ENCODE measurements at regions not wholly inside any gene's neighbourhood (a gene's known extent, or its start where the extent isn't known, plus 50 kb on each side); places are given as distances from the start of the nearest gene placed in this dataset.

GRCh38 chr11:24068197-24068596, 428.7 kb upstream of the LUZP2 start:
- DNase-seq (ENCODE audit: low read depth) = no peak
- TF ChIP-seq CTCF (IDR thresholded peaks at IDR 0.05; ENCODE audit: control insufficient read depth, insufficient read depth, low read depth, low read length, missing control alignments) = no peak

GRCh38 chr11:24070435-24070834, 426.4 kb upstream of the LUZP2 start:
- TF ChIP-seq CTCF (IDR thresholded peaks at IDR 0.05; ENCODE audit: control insufficient read depth, insufficient read depth, low read depth, low read length, missing control alignments) = no peak
- no peak for DNase-seq (ENCODE audit: low read depth)
- no peak overlapping the region for H3K4me3 ChIP-seq (ENCODE audit: control insufficient read depth, low read depth, low read length)

More at GRCh38 chr11:24068197-24068596, 428.7 kb upstream of the LUZP2 start:
- no peak overlapping the region for H3K4me3 ChIP-seq (ENCODE audit: control insufficient read depth, low read depth, low read length)

DNA sequence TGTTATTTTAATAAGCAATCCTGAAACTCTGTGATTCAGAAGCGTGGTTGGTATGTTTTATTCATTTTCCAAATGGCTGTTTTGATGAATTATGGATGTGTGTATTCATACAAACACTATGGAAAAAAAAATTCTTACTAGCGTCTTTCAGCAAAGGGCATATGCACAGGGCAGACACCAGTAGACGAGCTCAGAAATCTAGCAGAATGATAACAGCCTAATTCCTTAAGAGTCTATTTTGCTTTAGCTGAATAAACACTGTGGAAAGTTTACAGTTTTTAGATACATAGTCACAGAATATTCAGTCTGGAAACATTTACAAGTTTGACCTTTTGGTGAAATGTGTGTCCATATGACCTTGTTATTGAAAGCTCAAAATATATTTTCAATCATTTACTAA, 418.8 kb upstream of the LUZP2 start:
- TF ChIP-seq CTCF (IDR thresholded peaks at IDR 0.05; ENCODE audit: control insufficient read depth, insufficient read depth, low read depth, low read length, missing control alignments) = no peak
- DNase-seq (ENCODE audit: low read depth) = no peak

DNA sequence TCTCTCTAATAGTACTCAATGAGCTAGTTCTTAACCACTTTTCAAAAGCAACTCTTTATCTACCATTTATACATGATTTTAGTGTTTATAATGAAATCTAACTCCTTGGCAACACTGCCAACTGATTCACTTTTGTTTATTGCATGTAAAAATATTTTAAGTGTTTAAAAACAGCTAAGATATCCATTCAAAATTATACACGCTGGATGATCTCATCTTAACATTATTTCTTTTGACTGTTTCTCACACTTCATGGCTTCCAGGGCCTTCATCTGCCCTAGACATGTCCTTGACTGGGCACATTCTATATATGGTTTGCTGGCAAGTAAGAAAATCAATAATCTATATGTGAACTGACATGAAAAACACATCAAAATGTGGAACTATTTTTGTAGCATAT, 414.6 kb upstream of the LUZP2 start:
- TF ChIP-seq CTCF (IDR thresholded peaks at IDR 0.05; ENCODE audit: control insufficient read depth, insufficient read depth, low read depth, low read length, missing control alignments) = no peak
- DNase-seq (ENCODE audit: low read depth) = no peak
- no peak overlapping the region for H3K4me3 ChIP-seq (ENCODE audit: control insufficient read depth, low read depth, low read length)

More for the DNA sequence above, 418.8 kb upstream of the LUZP2 start:
- no peak overlapping the region for H3K4me3 ChIP-seq (ENCODE audit: control insufficient read depth, low read depth, low read length)

DNA sequence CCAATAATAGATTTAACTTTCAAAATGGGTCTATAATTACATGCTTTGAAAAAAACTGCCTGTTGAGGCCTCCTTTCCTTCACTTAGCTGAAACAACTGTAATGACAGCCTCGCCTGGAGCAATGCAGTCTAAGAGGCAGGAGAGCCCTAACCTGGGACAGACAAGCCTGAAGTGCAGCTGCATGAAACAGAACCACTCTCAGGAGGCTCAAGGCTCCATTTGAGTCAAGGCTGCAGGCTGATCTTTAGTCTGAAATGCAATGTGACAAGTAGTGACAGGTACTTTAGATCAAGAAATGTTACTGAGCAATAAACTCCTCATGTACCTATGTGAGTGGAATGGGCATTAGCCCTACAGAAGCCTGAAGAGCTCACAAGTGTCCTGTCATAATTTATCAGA, 414.0 kb upstream of the LUZP2 start:
- TF ChIP-seq CTCF (IDR thresholded peaks at IDR 0.05; ENCODE audit: control insufficient read depth, insufficient read depth, low read depth, low read length, missing control alignments) = no peak
- DNase-seq (ENCODE audit: low read depth) = no peak

GRCh38 chr11:24084956-24085355, 411.9 kb upstream of the LUZP2 start:
- H3K4me3 ChIP-seq (ENCODE audit: control insufficient read depth, low read depth, low read length) = no peak overlapping the region
- no peak for DNase-seq (ENCODE audit: low read depth)
- no peak for TF ChIP-seq CTCF (IDR thresholded peaks at IDR 0.05; ENCODE audit: control insufficient read depth, insufficient read depth, low read depth, low read length, missing control alignments)

More for the DNA sequence above, 414.0 kb upstream of the LUZP2 start:
- no peak overlapping the region for H3K4me3 ChIP-seq (ENCODE audit: control insufficient read depth, low read depth, low read length)

DNA sequence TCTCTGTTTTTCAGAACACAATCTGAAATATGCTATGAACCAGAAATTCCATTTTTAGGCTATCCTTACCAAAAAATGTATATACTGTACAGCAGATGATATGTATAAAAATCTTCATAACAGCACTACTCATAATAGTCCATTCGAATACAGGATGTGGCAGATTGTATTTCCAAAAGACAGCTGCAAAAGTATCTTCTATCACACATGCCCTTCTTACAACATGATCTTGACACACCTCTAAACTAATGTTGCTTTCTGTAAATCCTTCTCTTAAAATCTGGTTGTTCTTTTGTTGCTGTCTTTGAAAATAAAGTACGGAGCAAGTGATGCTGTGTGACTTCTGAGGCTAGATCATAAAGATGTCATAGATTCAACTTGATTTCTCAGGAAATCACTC, 409.9 kb upstream of the LUZP2 start:
- DNase-seq (ENCODE audit: low read depth) = no peak
- H3K4me3 ChIP-seq (ENCODE audit: control insufficient read depth, low read depth, low read length) = no peak overlapping the region
- TF ChIP-seq CTCF (IDR thresholded peaks at IDR 0.05; ENCODE audit: control insufficient read depth, insufficient read depth, low read depth, low read length, missing control alignments) = no peak

All from AG09309 (cell line).